Natural killer cell (primary cell): ENCODE measurements at regions not wholly inside any gene's neighbourhood (a gene's known extent, or its start where the extent isn't known, plus 50 kb on each side); places are given as distances from the start of the nearest gene placed in this dataset.

Source experiments
- ATAC-seq, 3 donors: fragments of 150-1000 bp in 2 of 3; fragments of 200-7000 bp in 1 of 3; cut with Tn5 transposase; 1 replicate in 1 of 3; 2 replicates in 2 of 3; pipeline ENCODE4 v1.10.0; 2021; ENCODE audit warnings: mild to moderate bottlenecking in 2 of 3, moderate library complexity in 2 of 3
- DNase-seq, 2 donors: peaks; one replicate each; pipeline versions ENCODE4 v3.0.0 to v3.0.0-alpha.2; 2013 to 2021; ENCODE audit warnings: mixed read lengths in 1 of 2
- H3K27ac ChIP-seq: one replicate; pipeline ENCODE4 v1.5.1; 2013; ENCODE audit warnings: mild to moderate bottlenecking, low read length
- H3K27me3 ChIP-seq: one replicate; pipeline ENCODE4 v1.6.1; 2013; ENCODE audit warnings: low read length; ENCODE audit not compliant: control insufficient read depth, insufficient read depth
- H3K36me3 ChIP-seq: one replicate; pipeline ENCODE4 v1.6.1; 2013; ENCODE audit warnings: low read length; ENCODE audit not compliant: control insufficient read depth, insufficient read depth
- H3K4me1 ChIP-seq: one replicate; pipeline ENCODE4 v1.6.1; 2013; ENCODE audit warnings: low read length; ENCODE audit not compliant: control insufficient read depth, insufficient read depth
- H3K4me3 ChIP-seq: one replicate; pipeline ENCODE4 v1.5.1; 2013; ENCODE audit warnings: low read length
- H3K9me3 ChIP-seq: one replicate; pipeline ENCODE4 v1.6.1; 2013; ENCODE audit warnings: low read length; ENCODE audit not compliant: control insufficient read depth, insufficient read depth
- H3K27ac Mint-ChIP-seq, 2 donors: one replicate each; pipeline ENCODE4 v1.8.0; 2022; ENCODE audit warnings: mild to moderate bottlenecking in 2 of 2, mixed read lengths in 2 of 2, moderate library complexity in 1 of 2
- H3K27me3 Mint-ChIP-seq, 2 donors: one replicate each; pipeline ENCODE4 v1.8.0; 2022; ENCODE audit warnings: low read depth in 2 of 2, mixed read lengths in 2 of 2
- H3K36me3 Mint-ChIP-seq: one replicate; pipeline ENCODE4 v1.8.0; 2022; ENCODE audit warnings: mixed read lengths
- H3K4me1 Mint-ChIP-seq, 2 donors: one replicate each; pipeline ENCODE4 v1.8.0; 2022; ENCODE audit warnings: mixed read lengths in 2 of 2
- H3K4me3 Mint-ChIP-seq: one replicate; pipeline ENCODE4 v1.8.0; 2022; ENCODE audit warnings: mild to moderate bottlenecking, moderate library complexity, mixed read lengths
- H3K9me3 Mint-ChIP-seq, 2 donors: one replicate each; pipeline ENCODE4 v1.8.0; 2022; ENCODE audit warnings: mixed read lengths in 2 of 2
- CTCF ChIP-seq: fragments of 200-600 bp; IDR thresholded peaks from one replicate; pipeline ENCODE4 v1.8.0; 2022; ENCODE audit warnings: antibody characterized with exemption
- WGBS: methylation state at CpG from one replicate; pipeline ENCODE4 v1.1.7; 2013; ENCODE audit warnings: missing lambda C conversion rate; ENCODE audit not compliant: insufficient coverage; 5-methylcytosine and 5-hydroxymethylcytosine counted together
- intact Hi-C: fragments of 100-400 bp; cut with micrococcal nuclease; formaldehyde crosslinking; loops from one replicate; pipeline ENCODE4 v1.14.2; 2022

- no peaks in the 10 kb centered on the region for H3K9me3 Mint-ChIP-seq
Measured at GRCh38 chr20:56954797-56955196, 311.6 kb downstream of the BMP7 start.

GRCh38 chr20:56955680-56956079 lies 310.8 kb downstream of the BMP7 start:
- H3K36me3 ChIP-seq, result no peaks in the 10 kb centered on the region
- H3K9me3 Mint-ChIP-seq, result no peaks in the 10 kb centered on the region
- no peaks in the 10 kb centered on the region for H3K9me3 ChIP-seq
- peaks cover 17 to 26% of the 10 kb centered on the region in 2 donors for H3K27me3 Mint-ChIP-seq
- no peak for TF ChIP-seq CTCF
- H3K36me3 Mint-ChIP-seq, result no peaks in the 10 kb centered on the region
- intact Hi-C loops, result no loop called here
- no peaks in the 10 kb centered on the region for H3K4me1 Mint-ChIP-seq
- H3K27ac ChIP-seq, result no peak overlapping the region
- 37% methylated on average over 9 of the region's 9 CpGs for WGBS
- ATAC-seq (no peak), DNase-seq (no peak)
- H3K27ac Mint-ChIP-seq, result no peak overlapping the region
- H3K4me3 Mint-ChIP-seq, result no peak overlapping the region
- no peaks in the 10 kb centered on the region for H3K27me3 ChIP-seq
- H3K4me3 ChIP-seq, result no peak overlapping the region
- no peaks in the 10 kb centered on the region for H3K4me1 ChIP-seq

More at GRCh38 chr20:56954797-56955196, 311.6 kb downstream of the BMP7 start:
- no peak overlapping the region for H3K27ac Mint-ChIP-seq
- ATAC-seq (no peak), DNase-seq (no peak)
- no peak overlapping the region for H3K4me3 Mint-ChIP-seq
- H3K4me1 Mint-ChIP-seq, result no peaks in the 10 kb centered on the region
- H3K36me3 ChIP-seq, result no peaks in the 10 kb centered on the region
- H3K4me1 ChIP-seq, result no peaks in the 10 kb centered on the region
- H3K9me3 ChIP-seq, result no peaks in the 10 kb centered on the region
- no peak for TF ChIP-seq CTCF
- H3K27ac ChIP-seq, result no peak overlapping the region
- no peaks in the 10 kb centered on the region for H3K36me3 Mint-ChIP-seq
- peaks cover 17 to 22% of the 10 kb centered on the region in 2 donors for H3K27me3 Mint-ChIP-seq
- intact Hi-C loops, result no loop called here
- WGBS, result 86% methylated on average over 14 of the region's 15 CpGs
- no peak overlapping the region for H3K4me3 ChIP-seq
- H3K27me3 ChIP-seq, result no peaks in the 10 kb centered on the region

GRCh38 chr20:56956534-56956933 lies 309.9 kb downstream of the BMP7 start:
- intact Hi-C loops, result no loop called here
- Mint-ChIP-seq H3K9me3 (no peaks in the 10 kb centered on the region), H3K36me3 (no peaks in the 10 kb centered on the region), H3K27me3 (peaks cover 15 to 28% of the 10 kb centered on the region in 2 donors), H3K4me1 (no peaks in the 10 kb centered on the region), H3K4me3 (no peak overlapping the region), H3K27ac (no peak overlapping the region)
- no peak for TF ChIP-seq CTCF
- H3K27me3 ChIP-seq, result no peaks in the 10 kb centered on the region
- H3K27ac ChIP-seq, result no peak overlapping the region
- H3K4me1 ChIP-seq, result no peaks in the 10 kb centered on the region
- H3K9me3 ChIP-seq, result no peaks in the 10 kb centered on the region
- ATAC-seq (no peak), DNase-seq (no peak)
- H3K36me3 ChIP-seq, result no peaks in the 10 kb centered on the region
- no peak overlapping the region for H3K4me3 ChIP-seq
- 85% methylated on average over 7 of the region's 7 CpGs for WGBS

- no peaks in the 10 kb centered on the region for H3K4me1 Mint-ChIP-seq
- H3K36me3 Mint-ChIP-seq, result no peaks in the 10 kb centered on the region
- ATAC-seq (no peak), DNase-seq (no peak)
- peaks cover 21 to 34% of the 10 kb centered on the region in 2 donors for H3K27me3 Mint-ChIP-seq
- Histone ChIP-seq H3K4me3 (no peak overlapping the region), H3K36me3 (no peaks in the 10 kb centered on the region), H3K9me3 (no peaks in the 10 kb centered on the region), H3K4me1 (no peaks in the 10 kb centered on the region), H3K27me3 (no peaks in the 10 kb centered on the region), H3K27ac (no peak overlapping the region)
- H3K4me3 Mint-ChIP-seq, result no peak overlapping the region
- H3K27ac Mint-ChIP-seq, result no peak overlapping the region
- WGBS, result 60% methylated on average over 34 of the region's 34 CpGs
- no peak for TF ChIP-seq CTCF
- intact Hi-C loops, result no loop called here
- no peaks in the 10 kb centered on the region for H3K9me3 Mint-ChIP-seq
Measured at GRCh38 chr20:56957737-56958553, 308.5 kb downstream of the BMP7 start.
